GM12878 (cell line): ENCODE measurements at regions not wholly inside any gene's neighbourhood (a gene's known extent, or its start where the extent isn't known, plus 50 kb on each side); places are given as distances from the start of the nearest gene placed in this dataset.

Experiments
- CTCF ChIP-seq, 3 experiments: IDR thresholded peaks in 2 of 3; conservative IDR thresholded peaks in 1 of 3; 2 replicates each; pipeline ENCODE4 v1.5.1; 2011; ENCODE audit warnings: low read depth in 3 of 3, low read length in 3 of 3, mild to moderate bottlenecking in 3 of 3, control low read depth in 2 of 3, moderate library complexity in 2 of 3, inconsistent platforms in 1 of 3, mixed read lengths in 1 of 3; ENCODE audit not compliant: control insufficient read depth in 2 of 3, insufficient read depth in 1 of 3; ENCODE audit errors: extremely low read depth in 1 of 3
- EGR1 ChIP-seq, 2 experiments: IDR thresholded peaks; 1 replicate in 1 of 2; 2 replicates in 1 of 2; pipeline ENCODE4 v1.6.1; 2011 to 2012; ENCODE audit warnings: low read depth in 2 of 2, low read length in 2 of 2, borderline replicate concordance in 1 of 2, mild to moderate bottlenecking in 1 of 2, moderate library complexity in 1 of 2
- MTA2 ChIP-seq: fragments of 450-650 bp; IDR thresholded peaks from 2 replicates; pipeline ENCODE4 v1.6.1; 2016; ENCODE audit warnings: low read depth, mild to moderate bottlenecking, moderate library complexity
- MXI1 ChIP-seq: fragments of 150-350 bp; IDR thresholded peaks from 2 replicates; pipeline ENCODE4 v1.6.1; 2011; ENCODE audit warnings: low read depth, mild to moderate bottlenecking, inconsistent platforms, low read length, improper control_type of control experiment
- RAD21 ChIP-seq: IDR thresholded peaks from 2 replicates; pipeline ENCODE4 v1.6.1; 2011; ENCODE audit warnings: mild to moderate bottlenecking, low read depth, low read length, moderate library complexity; ENCODE audit not compliant: insufficient read depth
- SUZ12 ChIP-seq: fragments of 200-600 bp; sonication (generic); IDR thresholded peaks from one replicate; pipeline ENCODE4 v1.6.1; 2018; ENCODE audit warnings: antibody characterized with exemption, mild to moderate bottlenecking; ENCODE audit not compliant: unreplicated experiment
- TAF1 ChIP-seq: IDR thresholded peaks from 2 replicates; pipeline ENCODE4 v1.6.1; 2011; ENCODE audit warnings: mild to moderate bottlenecking, low read depth, low read length, borderline replicate concordance
- TARDBP ChIP-seq: IDR thresholded peaks from 2 replicates; pipeline ENCODE4 v1.6.1; 2016; ENCODE audit warnings: borderline replicate concordance

GRCh38 chr7:67359900-67360299, 363.3 kb downstream of the TYW1 start:
- TF ChIP-seq RAD21 (no peak), SUZ12 (no peak), TARDBP (no peak), TAF1 (no peak), CTCF (IDR thresholded peaks at IDR 0.05 in 2 of 3, conservative IDR thresholded peaks at IDR 0.05 in 1 of 3; ENCODE audit: control insufficient read depth in 2 of 3, extremely low read depth in 1 of 3, insufficient read depth in 1 of 3, low read depth in 3 of 3, low read length in 3 of 3) (no peak), MTA2 (no peak), EGR1 (IDR thresholded peaks at IDR 0.05; ENCODE audit: borderline replicate concordance in 1 of 2, low read depth in 2 of 2, low read length in 2 of 2) (no peak), MXI1 (no peak)
